GM23338 (cell line): ENCODE measurements at regions not wholly inside any gene's neighbourhood (a gene's known extent, or its start where the extent isn't known, plus 50 kb on each side); places are given as distances from the start of the nearest gene placed in this dataset.

Experiments used
- ATAC-seq: fragments of 200-7000 bp; cut with Tn5 transposase; 3 replicates; pipeline ENCODE4 v1.9.1; 2020
- DNase-seq: peaks from one replicate; pipeline ENCODE4 v3.0.0-alpha.2; 2015; ENCODE audit warnings: low spot score
- H2AFZ ChIP-seq: fragments of 200-600 bp; sonication (generic); 2 replicates; pipeline ENCODE4 v1.8.0; 2016; ENCODE audit warnings: antibody characterized with exemption, mild to moderate bottlenecking, moderate library complexity
- H3F3A ChIP-seq: fragments of 200-600 bp; sonication (generic); replicated peaks from 2 replicates; pipeline ENCODE4 v1.8.0; 2017; ENCODE audit warnings: antibody characterized with exemption, mixed run types, low read depth
- H3K27ac ChIP-seq: fragments of 200-600 bp; sonication (generic); 2 replicates; pipeline ENCODE4 v1.6.1; 2016; ENCODE audit warnings: low read depth
- H3K27me3 ChIP-seq: fragments of 200-600 bp; sonication (generic); 2 replicates; pipeline ENCODE4 v1.8.0; 2016; ENCODE audit warnings: mild to moderate bottlenecking, mixed run types, moderate library complexity; ENCODE audit not compliant: insufficient read depth
- H3K36me3 ChIP-seq: fragments of 200-600 bp; sonication (generic); 2 replicates; pipeline ENCODE4 v1.8.0; 2016; ENCODE audit warnings: mild to moderate bottlenecking; ENCODE audit not compliant: insufficient read depth
- H3K4me1 ChIP-seq: fragments of 200-600 bp; sonication (generic); 2 replicates; pipeline ENCODE4 v1.8.0; 2016; ENCODE audit warnings: mild to moderate bottlenecking, moderate library complexity; ENCODE audit not compliant: insufficient read depth
- H3K4me2 ChIP-seq: fragments of 200-600 bp; sonication (generic); 2 replicates; pipeline ENCODE4 v1.7.1; 2017; ENCODE audit warnings: mixed run types
- H3K4me3 ChIP-seq: fragments of 200-600 bp; sonication (generic); 2 replicates; pipeline ENCODE4 v1.6.1; 2016; ENCODE audit warnings: mixed run types
- H3K79me2 ChIP-seq: fragments of 200-600 bp; sonication (generic); replicated peaks from 2 replicates; pipeline ENCODE4 v1.8.0; 2017; ENCODE audit warnings: mild to moderate bottlenecking; ENCODE audit not compliant: insufficient read depth
- H3K9me2 ChIP-seq: fragments of 200-600 bp; sonication (generic); 2 replicates; pipeline ENCODE4 v1.8.0; 2017; ENCODE audit not compliant: insufficient read depth
- H4K20me1 ChIP-seq: fragments of 200-600 bp; sonication (generic); replicated peaks from 2 replicates; pipeline ENCODE4 v1.8.0; 2017; ENCODE audit warnings: mild to moderate bottlenecking; ENCODE audit not compliant: insufficient read depth
- H3K27ac Mint-ChIP-seq: 2 replicates; pipeline ENCODE4 v1.8.0; 2020; ENCODE audit warnings: inconsistent platforms, mild to moderate bottlenecking, moderate library complexity, mixed read lengths
- H3K27me3 Mint-ChIP-seq: 3 replicates; pipeline ENCODE4 v1.8.0; 2022; ENCODE audit warnings: low read depth, mild to moderate bottlenecking, moderate library complexity, mixed read lengths, inconsistent platforms; ENCODE audit not compliant: insufficient read depth, poor library complexity
- H3K36me3 Mint-ChIP-seq: 3 replicates; pipeline ENCODE4 v1.8.0; 2021; ENCODE audit warnings: low read depth, mild to moderate bottlenecking, inconsistent platforms, moderate library complexity, mixed read lengths
- H3K4me1 Mint-ChIP-seq: 3 replicates; pipeline ENCODE4 v1.8.0; 2020; ENCODE audit warnings: mild to moderate bottlenecking, inconsistent platforms, mixed read lengths
- H3K4me3 Mint-ChIP-seq: 3 replicates; pipeline ENCODE4 v1.8.0; 2021; ENCODE audit warnings: moderate library complexity, mild to moderate bottlenecking, inconsistent platforms, mixed read lengths
- H3K9me3 Mint-ChIP-seq: 3 replicates; pipeline ENCODE4 v1.8.0; 2020; ENCODE audit warnings: moderate library complexity, mild to moderate bottlenecking, inconsistent platforms, mixed read lengths
- CREB1 ChIP-seq: fragments of 250-450 bp; sonication (Bioruptor Pico); IDR thresholded peaks from 2 replicates; pipeline ENCODE4 v1.5.0; 2020; ENCODE audit warnings: low read depth, mild to moderate bottlenecking, moderate library complexity
- CTCF ChIP-seq, 2 experiments: fragments of 200-600 bp in 1 of 2; sonication (generic) in 1 of 2; conservative IDR thresholded peaks; 2 replicates each; pipeline versions ENCODE4 v1.5.1 to v1.6.1; 2016 to 2017; ENCODE audit warnings: antibody characterized with exemption in 2 of 2, low read depth in 2 of 2, mild to moderate bottlenecking in 2 of 2, moderate library complexity in 1 of 2
- ETS1 ChIP-seq: IDR thresholded peaks from 2 replicates; pipeline ENCODE4 v1.6.1; 2016; ENCODE audit warnings: antibody characterized with exemption
- EZH2 ChIP-seq: fragments of 200-600 bp; sonication (generic); IDR thresholded peaks from one replicate; pipeline ENCODE4 v1.8.0; 2017; ENCODE audit warnings: antibody characterized with exemption, mild to moderate bottlenecking, low read depth; ENCODE audit not compliant: unreplicated experiment
- EZH2phosphoT487 ChIP-seq: fragments of 200-600 bp; sonication (generic); IDR thresholded peaks from one replicate; pipeline ENCODE4 v1.8.1; 2018; ENCODE audit warnings: antibody characterized with exemption; ENCODE audit not compliant: unreplicated experiment
- REST ChIP-seq: IDR thresholded peaks from one replicate; pipeline ENCODE4 v1.6.1; 2018; ENCODE audit warnings: antibody characterized with exemption; ENCODE audit not compliant: unreplicated experiment
- ZNF114 ChIP-seq: fragments of 250-450 bp; sonication (Bioruptor Pico); IDR thresholded peaks from 2 replicates; pipeline ENCODE4 v1.5.0; 2020; ENCODE audit warnings: mild to moderate bottlenecking, moderate library complexity
- ZNF331 ChIP-seq: fragments of 250-450 bp; sonication (Bioruptor Pico); IDR thresholded peaks from 2 replicates; pipeline ENCODE4 v1.5.0; 2020; ENCODE audit warnings: low read depth, mild to moderate bottlenecking, moderate library complexity

GRCh38 chr6:87873556-87873955 is 171.5 kb upstream of the AKIRIN2 start:
- no peaks in the 10 kb centered on the region for H3K4me1 Mint-ChIP-seq
- Histone ChIP-seq H3K4me1 (no peaks in the 10 kb centered on the region), H3K9me2 (no peaks in the 10 kb centered on the region; the same call in 1 of the 2 replicates), H3K27ac (no peak overlapping the region), H3K79me2 (no peaks in the 10 kb centered on the region), H3K27me3 (no peaks in the 10 kb centered on the region), H4K20me1 (no peaks in the 10 kb centered on the region), H3K4me2 (no peak overlapping the region), H3K4me3 (no peak overlapping the region), H3K36me3 (no peaks in the 10 kb centered on the region), H3F3A (no peaks in the 10 kb centered on the region), H2AFZ (no peak overlapping the region)
- H3K27me3 Mint-ChIP-seq, result peaks cover 2% of the 10 kb centered on the region
- no peaks in the 10 kb centered on the region; the same call in 2 of the 3 replicates for H3K9me3 Mint-ChIP-seq
- DNase-seq, result no peak
- no peak for ATAC-seq
- H3K27ac Mint-ChIP-seq, result no peak overlapping the region
- no peaks in the 10 kb centered on the region for H3K36me3 Mint-ChIP-seq
- TF ChIP-seq EZH2 (no peak), REST (no peak), CTCF (conservative IDR thresholded peaks at IDR 0.05; ENCODE audit: low read depth in 2 of 2) (no peak)
- H3K4me3 Mint-ChIP-seq, result no peak overlapping the region

- H2AFZ ChIP-seq, result no peak overlapping the region
- no peak overlapping the region for H3K4me3 Mint-ChIP-seq
- H3K9me3 Mint-ChIP-seq, result no peaks in the 10 kb centered on the region
- H3F3A ChIP-seq, result no peaks in the 10 kb centered on the region
- no peaks in the 10 kb centered on the region for H3K27me3 ChIP-seq
- no peak overlapping the region for H3K4me2 ChIP-seq
- no peaks in the 10 kb centered on the region for H3K36me3 Mint-ChIP-seq
- no peaks in the 10 kb centered on the region for H3K4me1 Mint-ChIP-seq
- H3K27ac ChIP-seq, result no peak overlapping the region
- H3K36me3 ChIP-seq, result no peaks in the 10 kb centered on the region
- no peak overlapping the region for H3K4me3 ChIP-seq
- no peak for ATAC-seq
- H3K27ac Mint-ChIP-seq, result no peak overlapping the region
- peaks cover 2% of the 10 kb centered on the region for H3K27me3 Mint-ChIP-seq
- DNase-seq, result no peak
- no peaks in the 10 kb centered on the region for H3K4me1 ChIP-seq
- H3K79me2 ChIP-seq, result no peaks in the 10 kb centered on the region
- H4K20me1 ChIP-seq, result no peaks in the 10 kb centered on the region
- no peaks in the 10 kb centered on the region; the same call in 1 of the 2 replicates for H3K9me2 ChIP-seq
- TF ChIP-seq ETS1 (no peak), CREB1 (CRISPR knock-in tag) (no peak), ZNF114 (no peak), EZH2phosphoT487 (no peak), CTCF (conservative IDR thresholded peaks at IDR 0.05; ENCODE audit: low read depth in 2 of 2) (no peak), ZNF331 (CRISPR knock-in tag) (no peak), EZH2 (no peak)
These were observed 168.5 kb upstream of the AKIRIN2 start for GRCh38 chr6:87870556-87870955.
